Fibroblast of skin of scalp (primary cell): ENCODE measurements at regions not wholly inside any gene's neighbourhood (a gene's known extent, or its start where the extent isn't known, plus 50 kb on each side); places are given as distances from the start of the nearest gene placed in this dataset.

Experiments
- DNase-seq: peaks from one replicate; pipeline ENCODE4 v3.0.0-alpha.2; 2013

DNA sequence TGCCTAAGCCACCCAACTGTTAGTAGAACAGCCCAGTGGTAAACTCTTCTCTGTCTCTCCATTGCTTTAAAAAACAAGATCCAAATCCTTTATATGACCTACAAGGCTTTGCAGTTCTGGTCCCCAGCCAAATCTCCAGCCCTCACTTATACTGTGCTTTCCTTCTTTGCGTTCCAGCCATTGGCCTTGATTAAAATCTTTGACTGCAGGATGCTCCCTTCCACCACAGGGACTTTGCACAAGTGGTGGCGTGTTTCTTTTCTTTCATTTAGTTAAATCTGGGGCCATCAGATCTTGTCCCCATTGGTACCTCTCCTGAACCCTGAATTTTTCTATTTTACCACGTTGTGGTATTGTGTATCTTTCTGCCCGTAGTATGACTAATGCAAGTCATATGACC lies 183.7 kb downstream of the VRK1 start:
- DNase-seq: no peak

DNA sequence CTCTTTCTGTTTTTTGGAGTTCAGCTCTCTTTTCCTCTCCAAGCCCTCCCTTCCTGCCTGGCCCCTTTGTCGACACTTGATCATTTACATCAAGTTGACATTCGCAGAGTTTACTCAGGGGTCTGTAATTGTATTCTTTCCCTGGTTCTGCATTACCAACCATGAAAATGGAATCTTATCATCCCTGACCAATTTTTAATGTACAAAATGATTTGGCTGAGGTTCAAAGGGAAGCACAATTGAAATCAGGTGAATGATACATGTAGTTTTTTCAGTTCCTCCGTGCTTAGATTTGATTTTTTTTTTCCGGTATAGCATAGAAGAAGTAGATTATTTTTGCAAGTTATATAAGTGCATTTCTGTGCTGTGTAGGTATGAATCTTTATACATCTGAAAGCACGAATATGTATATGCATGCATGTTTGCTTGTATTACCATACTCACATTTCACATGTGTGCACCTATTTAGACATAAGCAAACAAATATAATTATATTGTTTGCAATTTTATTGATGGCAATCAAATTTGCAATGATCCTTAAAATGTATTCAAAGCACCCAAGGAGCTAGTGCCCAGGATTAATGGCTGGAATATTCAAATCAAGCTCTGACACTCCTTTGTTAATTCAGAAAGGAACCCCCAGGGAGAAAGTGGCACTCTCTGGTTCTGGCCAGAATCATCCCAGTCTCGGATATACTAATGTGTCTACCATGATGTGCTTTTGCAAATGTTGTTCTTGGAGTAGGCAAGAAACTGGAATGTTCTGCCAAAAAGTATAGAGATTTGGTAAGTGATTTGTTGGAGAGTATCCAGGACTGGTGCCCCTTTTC lies 189.3 kb downstream of the VRK1 start:
- no peak for DNase-seq

DNA sequence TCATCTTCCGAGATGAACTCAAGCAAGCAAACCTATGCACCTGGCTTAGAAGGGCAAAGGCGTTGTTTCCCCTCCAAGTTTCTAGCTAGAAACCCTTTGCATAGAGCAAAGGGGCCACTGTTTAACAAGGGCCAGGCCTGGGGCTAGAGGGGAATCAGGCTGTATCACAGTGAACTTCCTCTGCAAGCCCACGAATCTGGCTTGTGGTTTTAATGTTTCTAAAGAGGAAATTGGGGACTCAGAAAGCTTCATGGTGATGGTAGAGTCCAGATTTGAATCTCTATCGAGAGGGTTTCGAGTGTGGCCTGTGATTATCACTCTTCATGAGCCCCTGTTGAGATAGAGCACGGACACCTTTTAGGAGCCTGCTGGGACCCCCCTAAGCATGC lies 189.9 kb downstream of the VRK1 start:
- DNase-seq: no peak

DNA sequence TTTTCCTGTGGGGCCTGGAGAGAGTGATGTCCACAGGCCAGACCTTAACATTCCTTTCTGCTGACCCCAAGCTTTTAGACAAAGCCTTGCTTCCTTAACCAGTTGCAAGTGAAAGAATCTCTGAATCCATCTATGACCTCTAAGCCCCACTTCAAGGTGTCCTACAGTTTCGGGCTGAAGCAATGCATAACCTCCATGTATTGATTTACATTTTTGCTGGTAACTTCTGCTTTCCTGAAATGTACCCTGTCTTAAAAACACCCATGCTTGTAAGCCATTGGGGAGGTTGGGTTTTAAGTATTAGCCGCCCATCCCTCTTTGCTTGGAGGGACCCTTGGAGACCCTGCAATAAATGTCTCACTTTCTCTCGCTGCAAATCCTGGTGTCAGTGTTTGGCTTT lies 190.6 kb downstream of the VRK1 start:
- no peak for DNase-seq

DNA sequence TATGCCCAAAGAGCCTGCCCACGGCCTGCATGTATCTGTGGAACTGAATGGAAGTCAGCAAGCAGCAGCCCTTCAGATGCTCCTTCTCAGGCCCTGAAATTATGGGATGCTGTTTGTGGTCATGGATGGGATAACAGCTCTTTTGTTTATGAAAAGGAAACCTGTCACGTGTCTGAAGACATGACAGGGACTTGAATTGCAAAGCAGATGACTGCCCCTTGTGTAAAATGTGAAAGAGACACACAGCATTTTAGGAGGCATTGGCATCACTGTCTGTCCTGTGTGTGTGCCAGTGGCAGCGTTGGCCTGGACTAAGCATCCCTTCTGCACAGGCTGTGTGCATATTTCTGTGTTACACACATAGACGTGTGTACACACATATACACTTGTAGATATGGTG lies 192.1 kb downstream of the VRK1 start:
- DNase-seq: no peak

DNA sequence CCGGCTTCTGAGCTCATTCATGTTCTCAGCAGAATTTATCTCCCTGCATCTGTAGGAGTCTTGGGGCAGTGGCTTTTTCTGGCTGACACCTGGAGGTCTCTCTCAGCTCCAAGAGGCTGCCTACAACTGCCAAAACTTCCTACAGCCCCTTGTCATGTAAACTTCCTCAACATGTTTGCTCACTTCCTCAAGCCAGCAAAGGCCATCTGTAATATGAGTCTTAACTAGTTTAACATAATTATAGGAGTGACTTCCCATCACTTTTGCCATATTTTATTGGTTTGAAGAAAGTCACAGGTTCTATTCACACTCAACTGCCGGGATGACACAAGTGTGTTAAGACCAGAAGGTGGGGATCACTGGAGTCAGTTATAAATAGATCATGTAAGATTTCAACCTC lies 194.0 kb downstream of the VRK1 start:
- DNase-seq: no peak

DNA sequence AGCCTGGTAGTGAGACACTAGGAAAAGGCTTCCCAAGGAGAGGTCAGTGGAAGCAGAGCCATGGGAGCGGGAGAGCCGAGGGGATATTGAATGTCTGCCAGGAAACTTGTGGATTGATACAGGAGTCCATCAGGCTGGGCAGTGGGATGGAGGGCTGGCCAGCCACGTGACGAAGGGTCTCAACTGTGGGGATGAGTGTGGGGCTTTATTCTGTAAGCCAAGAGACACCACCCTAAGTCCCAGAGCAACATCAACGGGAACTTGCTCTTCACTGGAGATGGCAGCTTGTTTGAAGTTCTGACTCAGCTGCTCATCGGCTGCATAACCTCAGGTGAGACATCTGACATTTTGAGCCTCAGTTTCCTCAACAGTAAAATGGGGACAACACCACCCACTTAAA lies 197.8 kb downstream of the VRK1 start:
- no peak for DNase-seq

DNA sequence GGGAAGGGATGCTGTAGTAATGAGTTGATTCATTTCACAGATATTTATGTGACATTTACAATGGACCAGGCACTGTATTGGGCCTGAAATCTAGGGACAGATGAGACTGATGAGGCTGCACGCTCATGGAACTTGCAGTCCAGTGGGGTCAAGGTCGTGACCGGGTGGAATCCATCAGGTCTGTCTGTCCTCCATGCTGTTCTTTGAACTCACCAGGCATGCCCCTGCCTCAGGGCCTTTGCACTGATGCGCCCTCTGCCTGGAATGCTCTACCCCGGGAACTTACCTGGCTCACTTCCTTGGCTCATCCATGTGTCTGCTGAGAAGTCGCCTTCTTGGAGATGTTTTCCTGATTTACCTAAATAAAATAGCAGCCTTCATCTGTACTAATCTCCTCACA lies 200.1 kb downstream of the VRK1 start:
- DNase-seq: no peak

DNA sequence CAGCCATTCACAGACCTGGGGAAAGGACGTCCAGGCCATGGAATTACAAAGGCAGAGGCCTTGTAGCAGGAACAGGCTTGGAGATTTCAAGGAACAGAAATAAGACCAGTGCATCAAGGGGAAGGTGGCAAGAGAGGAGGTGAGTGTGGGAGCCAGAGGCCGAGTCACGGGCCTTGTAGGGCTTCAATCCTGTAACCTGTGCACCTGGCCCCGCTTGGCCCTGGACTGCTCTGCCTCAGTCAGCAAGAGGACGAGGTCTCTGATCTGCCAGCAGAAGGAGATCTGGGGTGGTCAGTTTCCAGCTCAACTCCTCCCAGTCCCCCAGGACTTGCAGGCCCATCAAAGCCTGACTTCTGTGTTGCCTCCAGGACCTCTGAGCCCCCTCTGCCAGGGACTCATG lies 200.8 kb downstream of the VRK1 start:
- no peak for DNase-seq

DNA sequence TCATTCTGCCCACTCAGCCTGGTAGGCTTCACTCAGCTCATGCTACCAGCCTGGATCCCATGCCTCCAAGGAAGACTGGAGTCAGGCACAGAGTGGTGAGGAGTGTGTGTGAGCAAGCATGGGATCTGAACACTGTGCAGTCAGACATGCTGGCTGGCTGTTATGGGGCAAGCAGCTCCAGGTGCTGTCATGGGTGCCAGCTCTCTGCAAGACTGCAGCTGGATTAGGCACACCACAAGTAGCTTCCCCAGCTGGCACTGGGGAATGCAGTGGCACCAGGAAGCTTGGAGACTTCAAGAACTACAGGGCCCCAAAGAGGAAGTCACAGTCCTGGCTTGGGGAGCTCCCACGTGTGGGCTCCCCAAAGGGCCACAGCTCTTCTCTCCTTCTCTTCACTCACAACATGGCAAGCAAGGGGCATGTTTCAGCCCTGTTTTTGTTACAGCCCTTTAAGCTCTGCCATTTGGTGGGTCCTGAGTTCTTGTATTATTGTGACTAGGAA lies 202.5 kb downstream of the VRK1 start:
- DNase-seq: no peak

DNA sequence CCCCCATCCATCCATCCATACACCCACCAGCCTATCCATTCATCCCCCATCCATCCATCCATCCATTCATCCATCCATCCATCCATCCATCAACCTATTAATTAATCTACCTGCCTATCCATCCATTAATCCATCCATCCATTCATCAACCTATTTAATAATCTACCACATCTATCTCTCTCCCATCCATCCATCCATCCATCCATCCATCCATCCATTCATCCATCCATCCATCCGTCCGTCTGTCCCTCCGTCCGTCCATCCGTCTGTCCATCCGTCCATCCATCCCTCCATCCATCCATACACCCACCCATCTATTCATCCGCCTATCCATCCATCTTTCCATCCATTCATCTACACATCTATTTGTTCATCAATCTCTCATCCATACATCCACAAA lies 205.3 kb downstream of the VRK1 start:
- no peak for DNase-seq

DNA sequence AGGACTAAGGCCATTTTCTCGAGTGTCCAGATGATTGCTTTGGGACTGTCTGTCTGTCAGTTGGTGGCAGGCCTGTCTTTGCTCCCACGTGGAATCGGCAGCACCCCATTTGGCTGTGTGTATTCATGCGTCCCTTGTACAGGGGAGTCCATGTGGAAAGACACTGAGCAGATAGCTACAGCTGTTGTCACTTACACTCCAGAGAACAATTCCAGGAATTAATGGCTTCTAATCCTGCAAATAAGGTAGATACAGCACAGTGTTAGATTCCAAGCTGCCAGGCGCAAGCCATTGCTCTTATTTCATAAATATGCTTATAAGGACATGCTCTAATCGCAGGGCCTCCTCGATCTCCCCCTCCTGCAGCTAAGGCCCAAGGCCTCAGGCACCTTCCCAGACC lies 208.8 kb downstream of the VRK1 start:
- DNase-seq: no peak

DNA sequence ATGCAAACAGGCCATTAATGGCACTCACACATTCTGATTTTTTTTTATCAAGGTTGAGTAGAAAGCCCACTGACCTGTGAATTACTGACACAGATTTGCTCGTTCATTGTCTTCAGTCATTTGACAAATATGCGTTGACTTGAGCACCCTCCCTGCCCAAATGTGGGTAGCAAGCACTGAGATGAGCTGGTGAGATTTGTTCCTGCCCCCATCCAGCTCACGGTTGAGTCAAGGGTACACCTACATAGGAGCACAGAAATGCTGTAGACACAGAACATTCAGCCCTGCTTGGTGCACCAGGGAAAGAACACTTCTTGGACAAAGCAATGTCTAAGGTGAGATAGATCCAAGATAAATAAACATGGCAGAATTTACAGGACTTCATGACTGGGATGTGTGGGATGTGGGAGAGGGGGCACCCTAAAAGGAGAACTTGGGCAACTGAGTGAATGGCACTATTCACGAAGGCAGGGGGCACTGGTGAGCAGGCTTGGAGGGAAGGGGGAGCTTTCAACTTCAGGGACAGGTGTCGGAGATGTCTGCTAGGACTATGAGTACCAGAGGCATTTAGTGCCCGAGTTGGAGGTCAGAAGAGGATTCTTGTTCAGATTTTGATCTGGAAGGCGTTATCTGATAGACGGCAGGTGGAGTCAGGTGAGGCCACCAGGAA lies 213.4 kb downstream of the VRK1 start:
- DNase-seq: no peak

DNA sequence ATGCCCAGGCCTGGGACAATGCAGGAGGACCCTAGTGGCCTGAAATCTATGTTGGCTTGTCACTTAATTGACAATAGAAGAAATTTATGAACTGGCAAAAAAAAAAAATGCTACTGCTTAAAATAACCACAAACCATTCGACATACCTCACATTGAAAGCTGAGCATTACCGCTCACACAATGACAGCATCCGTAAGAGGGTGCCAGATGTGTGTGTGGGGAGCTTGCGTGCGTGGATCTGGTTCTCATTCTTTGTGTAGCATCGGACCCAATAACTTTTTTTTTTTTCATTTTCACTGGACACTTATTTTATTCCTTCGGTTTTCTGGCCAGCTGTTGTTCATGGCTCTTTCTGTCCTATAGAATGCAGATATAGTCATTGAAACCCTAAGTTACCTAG lies 216.7 kb downstream of the VRK1 start:
- no peak for DNase-seq

DNA sequence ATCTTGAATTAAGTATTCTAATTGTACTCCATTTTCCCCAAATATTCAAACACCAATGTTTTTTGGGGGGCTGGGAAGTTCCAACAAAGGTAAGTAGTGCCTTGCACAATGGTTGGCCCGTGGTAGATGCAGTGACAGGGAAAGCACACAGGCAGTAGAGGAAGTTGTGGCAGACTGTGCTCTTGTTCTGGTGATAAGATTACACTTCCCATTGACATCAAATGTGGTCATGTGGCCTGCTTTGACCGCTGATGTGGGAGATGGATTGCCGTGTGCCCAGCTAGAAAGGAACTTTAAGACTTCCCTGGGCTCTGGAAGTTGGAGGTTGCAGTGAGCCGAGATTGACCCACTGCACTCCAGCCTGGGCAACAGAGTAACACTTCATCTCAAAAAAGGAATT lies 223.8 kb downstream of the VRK1 start:
- no peak for DNase-seq

DNA sequence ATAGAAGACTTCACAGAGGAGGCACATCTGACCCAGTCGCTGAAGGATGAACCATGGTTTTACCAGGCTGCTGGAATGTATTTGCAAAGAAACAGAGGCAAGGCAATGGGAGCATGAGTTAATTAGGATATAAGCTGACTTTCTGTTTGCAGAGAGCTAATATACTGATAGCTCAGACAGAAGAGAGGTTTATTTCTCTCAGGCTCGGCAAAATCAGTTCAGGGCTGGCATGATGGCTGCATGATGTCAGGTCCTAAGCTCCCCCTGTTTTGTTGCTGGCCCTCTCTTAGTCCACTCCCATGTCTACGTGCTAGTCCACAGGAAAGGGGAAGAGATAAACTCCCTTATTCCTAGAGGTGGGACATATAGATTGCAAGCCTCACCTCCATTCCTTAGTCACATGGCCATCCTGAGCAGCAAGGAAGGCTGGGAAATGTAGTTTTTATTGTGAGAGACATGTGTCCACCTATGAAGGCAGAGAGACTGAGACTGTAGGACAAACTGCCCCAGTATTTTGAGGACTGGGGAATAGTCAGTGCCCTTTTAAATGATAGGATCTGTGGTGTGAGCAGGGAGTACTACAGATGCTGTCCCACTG lies 224.5 kb downstream of the VRK1 start:
- DNase-seq: no peak

DNA sequence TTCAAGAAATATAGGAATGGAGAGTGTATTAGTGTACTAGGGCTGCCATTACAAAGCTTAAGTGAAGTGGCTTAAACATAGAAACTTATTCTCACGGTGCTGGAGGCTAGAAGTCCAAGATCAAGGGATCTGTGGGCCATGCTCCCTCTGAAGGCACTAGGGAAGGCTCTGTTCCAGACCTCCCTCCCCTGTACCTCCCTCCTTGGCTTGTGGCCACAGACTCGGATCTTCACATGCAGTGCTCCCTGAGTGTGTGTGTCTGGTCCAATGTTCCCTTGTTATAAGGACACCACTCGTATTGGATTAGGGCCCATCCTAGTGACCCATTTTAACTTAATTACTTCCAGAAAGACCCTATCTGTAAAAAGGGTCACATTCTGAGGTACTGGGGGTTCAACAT lies 225.6 kb downstream of the VRK1 start:
- no peak for DNase-seq

DNA sequence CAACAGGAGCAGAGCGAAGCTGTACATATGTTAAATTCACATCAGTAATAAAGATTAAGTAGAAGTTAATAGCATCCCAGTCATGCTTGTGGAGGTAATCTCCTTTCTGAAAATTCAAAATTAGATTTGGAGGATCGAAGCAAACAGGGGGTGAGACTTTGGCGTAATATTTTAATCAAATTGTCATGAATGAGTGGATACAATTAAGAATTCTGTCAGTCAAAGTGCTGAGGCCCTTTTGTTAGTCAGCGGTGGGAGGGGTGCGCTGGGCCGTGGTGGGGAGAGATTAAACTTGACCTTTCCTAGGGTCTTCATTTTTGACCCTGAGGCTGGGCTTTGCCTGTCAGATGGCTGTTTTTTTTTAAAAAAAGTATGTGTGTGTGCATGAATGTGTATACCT lies 226.7 kb downstream of the VRK1 start:
- DNase-seq: no peak

DNA sequence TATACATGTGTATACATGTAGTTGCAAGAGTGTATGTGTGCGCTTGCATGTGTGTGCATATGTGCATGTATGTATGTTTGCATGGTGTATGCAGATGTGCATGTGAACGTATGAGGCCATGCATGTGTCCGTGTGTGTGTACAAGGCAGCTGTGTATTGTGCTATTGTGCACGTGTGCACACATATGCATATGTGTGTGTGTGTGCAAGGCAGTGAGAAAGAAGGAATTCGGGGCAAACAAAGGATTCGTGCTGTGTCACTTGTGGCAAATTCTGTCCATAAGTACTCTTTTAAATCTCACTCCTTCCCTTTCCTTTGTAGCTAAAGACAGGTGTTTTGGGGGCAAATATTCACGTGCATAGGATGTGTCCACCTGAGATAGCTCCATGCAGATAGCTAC lies 227.1 kb downstream of the VRK1 start:
- DNase-seq: no peak

DNA sequence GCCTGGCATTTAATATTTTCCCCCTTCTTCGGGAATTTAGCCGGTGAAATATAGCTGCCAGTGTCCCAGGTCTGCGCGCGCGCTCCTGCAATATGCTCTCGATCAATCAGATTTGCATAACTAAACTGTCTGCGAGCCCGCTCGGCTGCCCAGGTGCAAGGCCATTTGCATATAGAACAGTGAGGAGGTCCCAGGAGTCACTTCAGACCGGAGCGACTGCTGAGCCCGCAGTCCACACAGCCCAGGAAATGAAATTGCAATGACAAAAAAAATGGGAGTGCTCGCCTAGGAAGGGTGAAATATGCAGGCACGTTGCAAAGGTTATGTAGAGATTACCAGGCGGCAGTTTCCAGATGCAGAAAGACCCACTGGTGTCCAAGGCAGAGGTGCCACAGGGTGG lies 228.5 kb downstream of the VRK1 start:
- no peak for DNase-seq

DNA sequence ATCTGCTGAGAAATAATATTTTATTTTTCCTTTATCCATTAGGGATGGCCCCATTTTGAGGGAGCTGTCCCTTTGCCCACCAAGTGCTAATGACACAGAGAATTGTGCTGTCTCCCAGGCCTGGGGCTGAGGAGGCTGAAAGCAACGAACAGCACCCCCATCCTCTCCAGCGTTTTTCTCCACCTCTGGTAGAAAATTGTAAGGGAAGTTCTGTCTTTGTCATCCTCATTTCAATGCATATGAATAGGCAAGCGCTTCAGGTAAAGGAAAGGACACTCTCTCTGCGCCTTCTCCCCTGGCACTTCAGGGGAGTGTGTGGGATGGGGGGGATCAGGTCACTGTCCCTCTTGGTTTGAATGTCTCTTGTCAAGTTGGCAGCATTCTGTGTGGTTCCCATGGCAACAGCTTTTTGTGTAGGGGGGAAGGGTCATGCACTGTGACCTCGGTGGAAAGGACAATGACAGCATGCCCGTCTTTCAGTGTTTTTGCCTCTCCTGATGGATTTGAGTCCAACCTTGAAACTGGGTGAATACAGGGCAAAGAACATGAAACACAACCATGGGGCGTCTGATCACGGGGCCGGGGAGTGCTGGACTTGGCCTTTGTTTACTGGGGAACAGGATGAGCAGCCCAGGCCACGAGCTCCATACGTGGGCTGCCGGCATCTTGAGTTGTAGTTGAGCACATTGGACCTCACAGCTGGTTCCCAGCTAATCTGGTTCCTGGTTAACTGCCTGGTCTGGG lies 230.2 kb downstream of the VRK1 start:
- DNase-seq: no peak

DNA sequence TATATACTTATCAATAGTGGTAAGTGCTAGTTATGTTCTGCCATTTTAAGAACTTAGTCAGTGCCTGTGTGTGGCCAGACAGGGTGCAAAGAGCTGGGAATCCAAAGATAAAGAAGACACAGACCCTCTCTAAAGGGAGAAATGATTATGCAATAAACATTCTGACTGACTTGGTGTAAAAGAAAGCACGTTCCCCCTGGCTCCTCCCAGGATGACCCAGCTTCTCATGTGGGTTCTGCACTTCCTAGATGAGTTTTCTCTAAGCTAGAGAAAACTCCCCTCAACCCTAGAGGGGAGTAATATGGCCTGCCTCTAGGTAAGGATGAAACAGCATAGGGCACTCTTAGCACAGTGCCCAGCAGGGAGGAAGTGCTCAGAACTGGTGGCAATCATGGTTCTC lies 231.2 kb downstream of the VRK1 start:
- no peak for DNase-seq

DNA sequence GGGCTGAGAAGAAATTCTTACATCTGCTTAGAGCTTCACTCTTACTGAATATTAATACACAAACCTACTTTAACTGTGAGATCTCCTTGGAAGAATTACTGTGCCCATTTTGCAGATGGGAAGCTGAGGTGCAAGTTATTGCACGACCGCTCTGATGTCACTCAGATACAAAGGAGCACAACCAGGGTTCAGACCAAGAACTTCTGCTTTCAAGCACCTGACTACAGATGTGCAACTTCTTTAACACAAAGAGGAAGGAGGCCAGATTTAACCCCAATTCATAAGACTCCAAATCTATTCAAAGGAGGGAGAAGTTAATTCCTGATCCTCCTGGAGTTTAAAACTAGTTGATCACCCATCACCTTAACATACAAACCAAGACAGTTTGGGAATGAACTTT lies 232.6 kb downstream of the VRK1 start:
- no peak for DNase-seq
